ENCODE measurements at regions not wholly inside any gene's neighbourhood (a gene's known extent, or its start where the extent isn't known, plus 50 kb on each side); places are given as distances from the start of the nearest gene placed in this dataset.

DNA sequence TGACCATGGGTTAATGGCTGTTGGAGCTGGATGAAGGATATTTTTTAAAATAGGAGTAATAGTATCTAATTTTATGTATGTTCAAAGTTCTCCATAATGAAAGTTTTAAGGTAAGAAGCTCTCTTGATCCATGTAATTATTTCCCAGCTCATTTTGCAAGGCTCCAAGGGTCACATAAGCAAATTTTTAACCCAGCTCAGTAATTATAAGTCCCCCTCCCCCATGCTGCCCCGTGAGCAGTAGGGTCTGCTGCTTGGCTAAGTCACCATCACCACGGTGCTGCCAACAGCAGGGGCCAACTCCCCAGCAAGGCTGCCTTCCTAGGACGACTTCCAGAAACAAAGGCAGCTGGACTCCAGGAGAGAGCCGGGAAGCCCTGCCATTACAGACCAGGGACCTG lies 340.0 kb downstream of the FBXW7 start:
- TF ChIP-seq GATAD2B (conservative IDR thresholded peaks at IDR 0.05; ENCODE audit: low read depth), result no peak
- no peak for TF ChIP-seq TCF12 (IDR thresholded peaks at IDR 0.05; ENCODE audit: low read depth, low read length)
- TF ChIP-seq, protein P1, sequence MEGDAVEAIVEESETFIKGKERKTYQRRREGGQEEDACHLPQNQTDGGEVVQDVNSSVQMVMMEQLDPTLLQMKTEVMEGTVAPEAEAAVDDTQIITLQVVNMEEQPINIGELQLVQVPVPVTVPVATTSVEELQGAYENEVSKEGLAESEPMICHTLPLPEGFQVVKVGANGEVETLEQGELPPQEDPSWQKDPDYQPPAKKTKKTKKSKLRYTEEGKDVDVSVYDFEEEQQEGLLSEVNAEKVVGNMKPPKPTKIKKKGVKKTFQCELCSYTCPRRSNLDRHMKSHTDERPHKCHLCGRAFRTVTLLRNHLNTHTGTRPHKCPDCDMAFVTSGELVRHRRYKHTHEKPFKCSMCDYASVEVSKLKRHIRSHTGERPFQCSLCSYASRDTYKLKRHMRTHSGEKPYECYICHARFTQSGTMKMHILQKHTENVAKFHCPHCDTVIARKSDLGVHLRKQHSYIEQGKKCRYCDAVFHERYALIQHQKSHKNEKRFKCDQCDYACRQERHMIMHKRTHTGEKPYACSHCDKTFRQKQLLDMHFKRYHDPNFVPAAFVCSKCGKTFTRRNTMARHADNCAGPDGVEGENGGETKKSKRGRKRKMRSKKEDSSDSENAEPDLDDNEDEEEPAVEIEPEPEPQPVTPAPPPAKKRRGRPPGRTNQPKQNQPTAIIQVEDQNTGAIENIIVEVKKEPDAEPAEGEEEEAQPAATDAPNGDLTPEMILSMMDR (IDR thresholded peaks at IDR 0.05 in 2 of 3, conservative IDR thresholded peaks at IDR 0.05 in 1 of 3; ENCODE audit: control insufficient read depth in 2 of 3, extremely low read depth in 1 of 3, insufficient read depth in 1 of 3, low read depth in 3 of 3, low read length in 3 of 3), result no peak
- no peak for TF ChIP-seq CHD1 (IDR thresholded peaks at IDR 0.05; ENCODE audit: low read depth, low read length)

Measured in GM12878 (cell line).